UCSD-AML1 (cell line): ENCODE measurements at regions not wholly inside any gene's neighbourhood (a gene's known extent, or its start where the extent isn't known, plus 50 kb on each side); places are given as distances from the start of the nearest gene placed in this dataset.
"Not testable (repeated sequence)": the region's sequence is repeated elsewhere in the genome, so short reads cannot be mapped to it uniquely, and the experiment has no call there.

Source experiments
- DNase-seq: peaks from one replicate; lab custom pipeline; 2025; ENCODE audit not compliant: unreplicated experiment; lab: John Stamatoyannopoulos, UW

GRCh38 chr12:28973491-28973890, 175.6 kb upstream of the FAR2 start:
- no peak for DNase-seq

- no peak for DNase-seq
Observed at GRCh38 chr12:28974166-28974565, 174.9 kb upstream of the FAR2 start.

- no peak for DNase-seq
Observed at GRCh38 chr12:28974883-28975282, 174.2 kb upstream of the FAR2 start.

GRCh38 chr12:28975564-28976340, 173.3 kb upstream of the FAR2 start:
- no peak for DNase-seq

- DNase-seq, result no peak
Observed at GRCh38 chr12:28980436-28980835, 168.6 kb upstream of the FAR2 start.

- DNase-seq, result no peak
Observed at GRCh38 chr12:28987538-28988324, 161.3 kb upstream of the FAR2 start.

GRCh38 chr12:28988325-28988704, 160.8 kb upstream of the FAR2 start:
- DNase-seq, result no peak

- no peak for DNase-seq
Observed at GRCh38 chr12:28991626-28992025, 157.5 kb upstream of the FAR2 start.

- DNase-seq, result no peak
Observed at GRCh38 chr12:28993720-28994119, 155.4 kb upstream of the FAR2 start.

GRCh38 chr12:28994179-28994715, 154.8 kb upstream of the FAR2 start:
- DNase-seq, result no peak

GRCh38 chr12:28996688-28997087, 152.4 kb upstream of the FAR2 start:
- no peak for DNase-seq

- no peak for DNase-seq
Observed at GRCh38 chr12:28998662-28999120, 150.4 kb upstream of the FAR2 start.

GRCh38 chr12:29004066-29004935, 144.8 kb upstream of the FAR2 start:
- no peak for DNase-seq

- no peak for DNase-seq
Observed at GRCh38 chr12:29004936-29005304, 144.2 kb upstream of the FAR2 start.

- no peak for DNase-seq
Observed at GRCh38 chr12:29008786-29009185, 140.3 kb upstream of the FAR2 start.

- DNase-seq, result no peak
Observed at GRCh38 chr12:29012673-29013072, 136.4 kb upstream of the FAR2 start.

- DNase-seq, result not testable (repeated sequence)
Observed at GRCh38 chr12:29017532-29017931, 131.5 kb upstream of the FAR2 start.

- no peak for DNase-seq
Observed at GRCh38 chr12:29023436-29024076, 125.5 kb upstream of the FAR2 start.

- DNase-seq, result no peak
Observed at GRCh38 chr12:29024117-29024516, 125.0 kb upstream of the FAR2 start.

GRCh38 chr12:29025937-29026336, 123.1 kb upstream of the FAR2 start:
- DNase-seq, result no peak

- no peak for DNase-seq
Observed at GRCh38 chr12:29026419-29026818, 122.7 kb upstream of the FAR2 start.
